Right lobe of liver (tissue), 4 donors: ENCODE measurements at regions not wholly inside any gene's neighbourhood (a gene's known extent, or its start where the extent isn't known, plus 50 kb on each side); places are given as distances from the start of the nearest gene placed in this dataset.

Source experiments
- CTCF ChIP-seq, 4 donors: fragments of 200-600 bp in 3 of 4; fragments of 450-650 bp in 1 of 4; IDR thresholded peaks; one replicate each; pipeline versions ENCODE4 v1.5.1 to v1.8.0; 2016 to 2022; ENCODE audit warnings: antibody characterized with exemption in 4 of 4, mild to moderate bottlenecking in 2 of 4
- POLR2A ChIP-seq: fragments of 450-650 bp; IDR thresholded peaks from one replicate; pipeline ENCODE4 v1.6.1; 2017; ENCODE audit warnings: antibody characterized with exemption, mild to moderate bottlenecking
- donor health status: DM: no; HTN: no; CAD: no.
- donor health status: DM: no; HTN: no; CAD: no.
- donor health status: DM: no; HTN: yes; CAD: no.

DNA sequence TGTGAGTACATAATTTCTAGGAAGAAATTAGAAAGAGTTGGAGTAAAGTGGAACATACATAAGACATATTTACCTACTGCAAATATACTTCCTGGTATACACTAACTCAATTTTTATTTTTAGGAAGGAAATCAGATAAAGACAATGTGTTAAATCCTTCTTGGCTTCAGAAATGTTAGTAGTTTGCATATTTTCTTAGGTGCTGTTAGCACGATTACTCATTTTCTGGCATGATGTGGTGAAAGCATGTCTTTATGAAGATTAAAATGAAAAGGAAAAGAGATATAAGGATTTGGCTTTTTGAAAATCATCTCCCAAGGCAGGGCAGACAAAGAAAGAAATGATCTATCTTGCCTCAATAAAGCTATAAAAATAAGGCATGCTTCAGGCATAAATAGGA, 287.6 kb upstream of the E2F7 start:
- TF ChIP-seq CTCF (IDR thresholded peaks at IDR 0.05) (no peak), POLR2A (no peak)
